GM18907 (cell line): ENCODE measurements at regions not wholly inside any gene's neighbourhood (a gene's known extent, or its start where the extent isn't known, plus 50 kb on each side); places are given as distances from the start of the nearest gene placed in this dataset.
"Not testable (repeated sequence)": the region's sequence is repeated elsewhere in the genome, so short reads cannot be mapped to it uniquely, and the experiment has no call there.

Experiments used
- ATAC-seq: cut with Tn5 transposase; IDR thresholded peaks from one replicate; pipeline ENCODE4 v1.9.1; 2021; ENCODE audit warnings: mild to moderate bottlenecking, moderate library complexity; ENCODE audit not compliant: unreplicated experiment

DNA sequence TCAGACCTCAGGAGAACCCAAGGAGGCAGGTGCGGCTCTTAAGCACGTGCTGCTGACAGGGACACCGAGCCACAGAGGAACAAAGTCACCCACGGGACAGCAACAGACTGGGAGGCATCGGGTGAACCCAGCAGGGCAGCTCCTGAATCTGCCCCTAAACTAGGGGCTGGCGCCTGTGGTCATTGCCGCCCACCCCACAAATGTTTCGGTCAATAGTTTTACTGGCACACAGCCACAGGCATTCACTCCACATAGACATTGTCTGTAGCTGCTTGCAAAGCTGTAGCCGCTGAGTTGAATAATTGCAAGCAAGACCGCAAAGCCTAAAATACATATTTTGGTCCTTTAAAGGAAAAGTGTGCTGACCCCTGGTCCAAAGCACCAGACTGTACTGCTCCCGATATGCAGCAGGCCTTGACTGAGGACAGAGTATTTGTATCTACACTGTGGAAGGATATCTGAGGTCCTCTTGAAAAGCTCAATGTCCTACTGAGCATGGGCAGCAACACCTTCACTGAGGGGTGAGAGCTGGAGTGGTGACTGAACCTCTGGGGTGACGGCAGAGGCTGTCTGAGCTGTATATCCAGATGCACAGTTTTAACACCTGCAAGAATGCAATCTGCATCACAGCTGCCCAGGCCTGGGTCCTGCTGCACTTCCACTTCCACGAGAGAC, 310.3 kb downstream of the THBS2 start:
- ATAC-seq: no peak

DNA sequence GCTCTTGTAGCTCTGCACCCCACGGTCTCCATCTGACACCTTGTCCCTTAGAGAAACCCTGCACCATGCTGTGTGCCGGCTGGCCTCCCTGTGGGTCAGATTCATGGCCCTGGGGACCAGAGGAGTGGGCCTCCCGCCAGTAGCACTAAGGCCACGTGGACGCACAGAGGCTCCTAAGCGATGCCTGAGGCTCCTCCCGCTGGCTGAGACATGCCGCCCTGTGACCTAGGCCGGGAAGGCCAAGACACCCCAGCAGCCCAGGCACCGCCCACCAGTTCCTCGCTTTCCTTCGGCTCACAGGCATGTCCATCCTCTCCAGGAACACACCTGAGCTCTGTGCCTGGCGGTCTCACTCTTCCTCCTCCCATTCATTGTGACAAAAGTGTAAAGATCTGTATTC, 311.0 kb downstream of the THBS2 start:
- ATAC-seq: no peak

DNA sequence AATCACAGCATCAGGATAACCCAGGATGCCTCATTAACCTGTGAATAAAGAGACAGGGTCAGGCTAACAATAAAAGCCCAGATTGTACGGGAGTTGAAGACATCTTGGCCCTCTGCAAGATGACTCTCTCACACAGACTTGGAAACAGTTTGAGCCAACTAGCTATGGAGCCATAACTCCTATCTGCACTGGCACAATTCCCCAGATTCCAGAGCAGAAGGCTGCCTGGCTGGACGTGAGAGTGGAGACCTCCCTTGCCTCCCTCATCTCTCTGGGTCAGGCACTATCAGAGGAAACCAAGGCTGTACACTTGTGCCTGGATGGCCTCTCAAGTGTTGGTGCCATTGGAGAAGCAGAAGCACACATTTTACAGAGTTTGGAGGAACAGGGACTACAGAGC, 312.6 kb downstream of the THBS2 start:
- ATAC-seq: no peak

DNA sequence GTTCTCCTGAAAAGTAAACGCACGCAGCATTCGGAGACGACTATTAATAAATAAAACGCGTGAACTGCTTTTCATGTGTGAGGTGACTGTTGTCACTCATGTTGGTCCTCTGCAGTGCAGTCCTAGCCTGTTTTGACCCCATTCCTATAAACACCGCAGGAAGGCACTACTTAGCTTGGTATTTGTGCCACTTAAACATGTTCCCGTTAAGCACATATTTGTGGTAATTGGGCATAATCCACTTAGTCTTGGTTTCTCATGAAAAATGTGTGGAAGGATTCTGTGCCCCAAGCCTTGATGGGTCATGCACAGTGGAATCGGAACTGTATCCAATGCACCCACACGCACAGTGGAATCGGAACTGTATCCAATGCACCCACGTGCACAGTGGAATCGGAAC, 313.9 kb downstream of the THBS2 start:
- ATAC-seq: no peak

DNA sequence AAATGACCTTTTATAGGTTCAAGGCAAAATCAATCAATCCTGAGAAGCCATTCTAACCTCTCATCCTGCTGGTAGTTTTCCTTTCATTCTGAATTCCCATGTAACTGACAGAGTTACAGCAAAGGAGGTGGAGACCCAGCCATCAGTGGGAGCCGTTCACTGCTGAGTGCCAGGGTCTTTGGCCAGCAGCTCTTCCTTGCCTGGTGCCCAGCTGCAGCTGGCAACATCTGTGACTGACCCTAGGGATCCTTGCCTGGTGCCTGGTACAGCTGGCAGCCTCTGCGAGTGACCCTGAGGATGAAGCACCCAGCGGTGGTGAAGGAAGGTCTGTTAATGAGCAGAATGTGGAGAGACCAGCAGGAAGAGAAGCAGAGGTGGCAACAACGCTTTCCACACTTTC, 314.6 kb downstream of the THBS2 start:
- ATAC-seq: no peak

DNA sequence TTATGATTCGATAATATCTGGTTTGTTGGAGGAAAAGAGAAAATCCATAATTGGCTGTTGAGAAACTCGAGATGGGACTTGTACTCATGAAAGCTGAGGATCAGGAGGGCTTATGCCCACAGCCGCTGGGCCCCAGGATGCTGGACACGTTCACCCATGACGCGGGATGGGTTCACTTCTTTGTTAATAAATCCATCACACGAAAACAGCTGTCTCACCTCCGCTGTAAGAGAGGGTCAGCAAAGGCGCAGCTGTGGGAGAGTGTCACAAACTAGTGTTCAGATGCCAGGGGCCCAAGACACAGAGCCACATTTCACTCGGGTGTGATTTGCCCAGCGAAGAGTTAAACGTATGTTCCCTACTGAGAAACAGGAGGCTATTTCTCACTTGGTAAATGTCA, 315.1 kb downstream of the THBS2 start:
- no peak for ATAC-seq

DNA sequence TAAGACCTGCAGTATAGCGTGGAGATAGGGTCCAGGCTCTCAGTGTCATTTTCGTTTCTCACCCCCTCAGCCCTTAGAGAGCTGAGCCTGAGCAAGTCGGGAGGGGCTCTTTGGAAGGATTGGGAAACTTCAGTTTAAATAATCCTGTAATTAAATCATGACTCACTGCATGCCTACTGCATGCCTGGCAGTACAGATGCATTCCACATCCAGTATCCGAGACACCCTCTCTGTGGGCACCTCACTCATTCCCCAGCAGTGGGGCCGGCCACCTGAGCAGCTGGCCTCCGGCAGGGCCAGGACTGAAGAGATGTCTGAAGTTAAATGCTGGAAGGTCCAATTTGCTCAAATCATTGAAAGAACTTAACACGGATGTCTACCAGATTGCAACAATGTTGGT, 316.6 kb downstream of the THBS2 start:
- ATAC-seq: no peak

DNA sequence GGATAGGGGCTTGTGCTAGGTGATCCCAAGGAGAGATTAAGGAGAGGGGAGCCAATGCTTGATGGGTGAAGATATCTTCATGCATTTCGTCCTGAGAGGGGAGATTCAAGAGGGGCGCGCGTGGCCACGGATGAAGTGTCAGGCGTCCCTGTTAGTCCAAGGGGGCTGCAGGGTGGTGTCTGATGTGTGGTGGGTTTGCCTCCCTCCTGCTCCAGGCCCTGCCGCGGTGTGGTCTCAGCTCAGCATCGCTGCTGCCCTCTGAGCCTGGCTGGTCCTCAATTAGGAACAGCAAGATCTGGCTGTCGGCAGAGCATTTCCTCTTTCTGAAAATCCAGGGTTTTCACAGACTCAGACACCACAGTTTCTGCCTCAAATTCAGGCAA, 318.0 kb downstream of the THBS2 start:
- ATAC-seq: no peak

DNA sequence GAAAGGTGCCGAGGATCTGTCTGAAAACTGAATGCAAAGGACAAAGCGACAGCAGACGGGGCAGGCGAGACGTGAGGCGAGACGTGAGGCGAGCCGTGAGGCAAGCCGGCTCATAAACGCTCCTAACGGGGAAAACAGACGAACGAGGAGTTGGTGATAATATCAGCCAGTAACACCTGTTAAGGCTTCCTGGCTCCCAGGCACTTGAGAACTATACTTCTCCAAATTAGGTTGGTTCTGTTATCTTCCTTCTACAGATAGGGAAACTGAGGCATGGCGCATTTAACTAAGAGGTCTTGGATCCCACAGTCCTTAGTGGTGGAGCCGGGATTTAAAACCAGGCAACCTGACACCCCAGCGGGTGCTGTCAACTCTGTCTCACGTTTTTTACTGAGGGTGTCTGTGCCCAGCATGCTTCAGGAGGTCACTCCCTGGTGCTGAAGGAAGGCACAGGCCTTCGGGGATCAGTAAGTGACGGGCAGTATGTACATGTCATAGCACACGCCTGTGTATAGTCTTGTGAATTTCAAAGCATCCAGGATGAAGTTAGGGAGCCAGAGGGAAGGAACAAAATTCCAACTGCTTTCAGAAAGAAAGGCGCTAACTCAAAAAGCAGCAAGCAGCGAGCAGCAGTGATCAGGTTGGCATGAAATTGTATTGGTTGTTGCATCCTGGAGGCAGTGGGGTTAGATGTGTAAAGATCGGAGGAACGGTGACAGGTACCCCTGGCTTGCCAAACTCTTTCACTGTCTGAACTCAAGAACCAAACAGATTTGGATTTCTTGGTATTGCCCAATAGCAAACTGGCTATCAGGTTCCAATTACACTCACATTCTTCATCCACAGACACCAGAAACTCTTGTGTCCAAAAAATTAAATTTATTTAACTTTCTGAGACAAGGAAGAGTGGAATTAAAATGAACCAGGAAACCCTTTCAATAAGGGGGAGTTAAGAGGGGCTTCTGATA, 318.7 kb downstream of the THBS2 start:
- no peak for ATAC-seq

DNA sequence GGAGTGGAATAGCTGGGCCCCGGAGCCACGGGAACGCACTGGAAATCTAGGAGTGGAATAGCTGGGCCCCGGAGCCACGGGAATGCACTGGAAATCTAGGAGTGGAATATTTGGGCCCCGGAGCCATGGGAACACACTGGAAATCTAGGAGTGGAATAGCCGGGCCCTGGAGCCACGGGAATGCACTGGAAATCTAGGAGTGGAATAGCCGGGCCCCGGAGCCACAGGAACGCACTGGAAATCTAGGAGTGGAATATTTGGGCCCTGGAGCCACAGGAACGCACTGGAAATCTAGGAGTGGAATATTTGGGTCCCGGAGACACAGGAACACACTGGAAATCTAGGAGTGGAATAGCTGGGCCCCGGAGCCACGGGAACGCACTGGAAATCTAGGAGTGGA, 321.5 kb downstream of the THBS2 start:
- ATAC-seq: not testable (repeated sequence)

DNA sequence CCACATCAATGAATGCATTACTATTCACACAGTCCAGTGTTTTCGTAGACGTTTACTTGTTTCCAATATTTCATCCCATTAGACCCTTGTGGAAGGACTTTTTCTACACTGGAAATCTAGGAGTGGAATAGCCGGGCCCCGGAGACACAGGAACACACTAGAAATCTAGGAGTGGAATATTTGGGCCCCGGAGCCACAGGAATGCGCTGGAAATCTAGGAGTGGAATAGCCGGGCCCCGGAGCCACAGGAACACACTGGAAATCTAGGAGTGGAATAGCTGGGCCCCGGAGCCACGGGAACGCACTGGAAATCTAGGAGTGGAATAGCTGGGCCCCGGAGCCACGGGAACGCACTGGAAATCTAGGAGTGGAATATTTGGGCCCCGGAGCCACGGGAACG, 322.6 kb downstream of the THBS2 start:
- not testable (repeated sequence) for ATAC-seq

DNA sequence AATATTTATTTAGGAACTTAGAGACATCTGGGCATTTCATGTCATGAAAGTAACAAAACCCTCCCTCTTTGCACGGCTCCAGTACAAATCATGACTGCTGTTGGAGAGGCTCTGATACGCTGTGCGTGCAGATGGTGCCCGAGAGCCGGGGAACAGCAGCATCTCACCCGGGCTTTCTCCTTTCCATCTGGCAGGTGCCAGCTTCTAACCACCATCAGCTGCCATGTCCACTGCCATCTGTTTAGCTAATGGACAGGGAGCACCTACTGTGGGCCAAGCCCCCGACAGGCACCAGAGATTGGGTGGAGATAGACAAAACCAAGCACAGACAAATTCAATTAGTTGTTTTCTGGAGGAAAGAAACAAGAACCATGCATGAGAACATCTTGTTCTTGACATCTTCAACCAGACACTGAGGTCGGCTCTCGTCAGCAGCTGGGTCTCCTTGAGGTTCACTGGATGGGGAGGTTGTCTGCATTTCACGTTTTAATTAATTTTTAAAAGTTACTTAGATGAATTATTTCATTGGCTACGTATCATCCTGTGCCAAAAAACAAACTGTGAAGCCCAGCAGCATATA, 323.7 kb downstream of the THBS2 start:
- no peak for ATAC-seq

DNA sequence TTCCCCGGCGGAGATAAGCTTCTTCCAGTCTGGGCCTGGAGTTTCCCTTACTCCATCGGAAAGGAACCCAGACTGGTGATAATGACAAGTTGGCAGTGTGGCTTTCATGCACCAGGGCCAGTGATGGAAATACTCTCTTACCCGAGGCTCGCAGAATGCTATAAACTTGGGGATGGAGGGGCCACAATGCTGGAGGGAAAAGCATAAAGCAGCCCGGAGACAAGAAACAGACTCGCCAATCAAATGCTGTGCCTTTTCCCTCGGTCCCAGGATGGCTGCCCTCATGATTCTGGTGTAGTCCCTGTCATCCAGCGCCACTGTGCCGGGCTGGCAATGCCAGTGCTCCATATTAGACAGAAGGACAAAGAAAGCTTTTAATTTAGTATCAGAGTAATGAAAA, 325.6 kb downstream of the THBS2 start:
- ATAC-seq: no peak

DNA sequence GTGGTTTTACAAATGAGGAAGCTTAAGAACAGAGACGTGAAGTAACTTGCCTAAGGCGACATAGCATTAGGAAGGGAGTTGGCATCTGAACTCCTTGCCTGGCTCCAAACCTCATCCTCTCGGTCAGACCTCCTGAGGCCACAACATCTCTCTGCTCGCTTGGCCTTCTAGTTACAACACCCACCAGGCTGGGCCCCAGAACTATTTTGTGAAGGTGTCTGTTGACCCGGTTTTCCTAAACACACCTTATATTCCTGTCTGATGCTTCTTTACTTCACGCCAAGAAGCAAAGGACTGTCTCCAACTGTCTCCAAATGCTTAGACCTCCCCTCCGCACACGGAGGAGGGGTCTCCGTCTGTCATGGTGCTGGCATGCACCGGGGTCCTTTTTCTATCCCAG, 326.6 kb downstream of the THBS2 start:
- ATAC-seq: no peak

DNA sequence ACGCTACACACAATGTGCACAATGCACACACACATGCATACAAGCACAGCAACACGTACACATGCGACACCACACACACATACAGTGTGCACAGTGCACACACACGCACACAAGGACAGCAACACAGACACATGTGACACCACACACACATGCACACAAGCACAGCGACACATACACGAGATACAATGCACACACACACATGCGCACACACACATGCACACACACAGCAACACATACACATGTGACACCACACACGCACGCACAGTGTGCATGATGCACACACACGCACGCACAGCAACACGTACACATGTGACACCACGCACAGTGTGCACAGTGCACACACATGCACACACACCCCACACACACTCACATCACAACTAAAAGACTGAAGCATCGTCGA, 327.3 kb downstream of the THBS2 start:
- no peak for ATAC-seq

DNA sequence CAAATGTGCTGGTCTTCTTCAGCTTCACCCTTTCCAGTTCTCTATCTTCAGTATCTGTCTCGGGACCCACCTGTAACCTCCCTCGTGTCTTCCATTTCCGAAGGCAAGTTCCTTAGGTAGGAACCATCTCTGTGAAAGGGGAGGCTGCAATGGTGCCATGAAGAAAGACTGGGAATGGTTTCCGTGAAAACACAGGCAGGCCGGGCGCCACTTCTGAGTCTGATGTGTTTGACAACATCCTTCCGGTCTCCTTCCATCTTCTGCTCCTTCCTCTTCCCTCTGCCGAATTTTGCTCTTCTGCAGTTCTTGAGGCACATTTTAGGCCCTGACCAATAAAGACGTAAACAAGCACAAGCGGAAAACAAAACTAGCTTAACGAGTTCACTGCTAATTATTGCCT, 328.0 kb downstream of the THBS2 start:
- no peak for ATAC-seq

DNA sequence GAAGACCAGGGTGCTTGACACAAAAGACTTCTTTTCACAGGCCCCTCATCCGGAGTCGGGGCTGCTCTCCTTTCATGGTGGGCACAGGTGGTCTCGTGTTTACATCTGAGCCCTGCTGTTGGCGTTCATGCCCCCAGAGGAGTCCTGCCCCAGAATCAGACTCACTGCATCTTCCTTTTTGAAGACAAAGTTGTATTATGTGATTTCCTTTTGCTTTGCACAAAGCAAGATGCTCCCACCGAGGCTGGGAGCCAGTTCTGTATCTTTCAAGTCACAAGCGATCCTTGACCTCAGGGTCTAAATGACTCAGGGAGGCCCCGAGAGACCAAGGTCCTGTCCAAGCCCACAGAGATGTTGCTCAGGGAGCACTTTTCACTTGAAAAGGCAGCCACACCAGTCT, 330.5 kb downstream of the THBS2 start:
- no peak for ATAC-seq

DNA sequence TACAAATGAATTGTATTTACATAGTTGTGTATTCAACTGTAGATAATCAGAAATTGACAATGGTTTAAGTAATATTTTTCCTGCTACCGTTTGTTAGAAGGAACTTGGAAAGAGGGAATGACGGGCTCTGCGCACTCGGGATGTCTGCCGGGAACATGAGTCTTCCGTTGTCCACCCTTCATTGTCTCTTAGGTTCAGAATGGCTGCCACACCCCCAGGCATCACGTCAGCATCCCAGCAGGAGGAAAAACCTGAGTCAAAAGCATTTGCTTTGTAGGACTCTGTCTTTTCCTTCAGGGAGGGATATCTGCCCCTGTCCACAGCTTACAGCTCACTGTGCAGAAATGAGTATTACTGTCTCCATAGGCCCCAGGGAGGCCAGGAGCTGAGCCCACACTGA, 331.2 kb downstream of the THBS2 start:
- ATAC-seq: no peak

DNA sequence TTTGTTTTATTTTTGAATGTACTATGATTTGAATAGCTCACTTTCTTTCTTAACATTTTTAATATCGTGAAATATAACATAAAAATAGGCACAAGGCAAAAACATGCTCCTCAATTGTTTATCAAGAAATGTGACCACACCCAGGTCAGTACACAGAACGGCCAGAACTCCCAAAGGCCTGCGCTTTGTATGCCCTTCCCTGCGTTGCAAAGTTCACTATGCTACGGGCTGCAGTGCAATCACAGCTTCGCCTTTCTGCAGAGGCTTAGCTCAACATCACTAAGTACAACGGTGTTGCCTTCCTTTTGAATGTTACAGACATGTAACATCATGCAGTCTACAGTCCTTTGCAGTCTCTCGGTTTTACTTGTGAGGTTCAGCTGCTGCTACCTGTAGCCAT, 333.4 kb downstream of the THBS2 start:
- ATAC-seq: no peak

DNA sequence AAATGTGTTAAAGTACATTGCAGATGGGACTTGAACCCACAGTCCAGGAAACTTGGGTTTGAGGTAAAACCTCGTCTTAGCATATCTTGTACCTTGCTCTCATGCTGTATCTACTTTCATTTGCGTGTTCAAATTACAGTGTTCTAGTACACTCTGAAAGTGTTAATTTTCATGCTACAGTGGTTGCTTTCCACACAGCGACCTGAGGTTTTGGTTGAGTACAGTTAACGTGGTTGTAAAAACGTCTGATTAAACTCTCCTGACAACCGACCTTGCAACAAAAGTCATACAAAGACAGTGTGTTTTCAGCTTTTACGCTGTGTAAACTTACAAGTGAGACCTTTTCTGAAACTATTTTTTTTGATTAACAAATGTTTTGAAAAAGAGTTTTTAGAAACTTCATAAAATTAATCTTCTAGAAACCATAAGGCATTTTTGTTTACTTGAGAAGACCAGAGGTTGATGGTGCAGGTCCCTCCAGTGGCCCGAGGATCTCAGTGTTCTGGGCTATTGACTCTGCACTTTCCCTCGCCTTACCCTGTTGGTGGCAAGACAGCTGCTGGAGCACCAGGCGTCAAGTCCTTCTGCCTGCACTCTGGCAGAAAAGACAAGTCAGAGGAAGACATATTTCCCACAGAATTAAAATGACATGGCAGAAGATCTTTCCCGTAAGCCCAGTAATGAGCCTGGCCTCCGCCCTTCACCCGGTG, 334.0 kb downstream of the THBS2 start:
- no peak for ATAC-seq

DNA sequence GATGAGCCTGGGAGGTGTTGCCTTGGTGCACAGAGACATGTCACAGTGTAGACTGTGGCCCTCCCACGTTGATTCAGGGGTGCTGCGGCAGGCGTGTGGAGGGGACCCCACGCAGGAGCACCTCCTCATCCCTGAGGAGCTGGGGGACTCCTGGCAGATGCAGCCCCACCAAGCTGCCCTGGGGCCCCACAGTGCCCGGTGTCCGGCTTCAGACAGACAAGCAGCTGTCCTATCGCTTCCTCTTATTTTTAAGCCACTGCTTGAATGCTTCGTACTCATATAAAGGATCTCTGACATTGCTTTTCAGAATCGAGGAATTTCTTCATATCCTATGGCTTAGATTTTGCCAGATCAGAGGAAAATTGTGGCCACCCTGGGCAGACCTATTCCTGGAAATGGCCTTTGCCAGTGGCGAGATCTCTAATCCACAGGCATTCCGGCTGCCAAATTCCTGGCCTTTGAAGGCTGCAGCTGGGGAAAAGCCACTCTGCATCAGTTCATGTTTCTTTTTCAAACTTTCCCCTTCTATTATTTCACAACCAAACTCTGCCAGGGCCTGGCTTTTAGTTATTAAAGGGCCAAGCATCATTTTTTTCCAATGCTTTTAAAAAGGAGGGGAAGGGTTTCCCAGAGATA, 337.0 kb downstream of the THBS2 start:
- no peak for ATAC-seq
